ENCODE measurements at regions not wholly inside any gene's neighbourhood (a gene's known extent, or its start where the extent isn't known, plus 50 kb on each side); places are given as distances from the start of the nearest gene placed in this dataset.

DNA sequence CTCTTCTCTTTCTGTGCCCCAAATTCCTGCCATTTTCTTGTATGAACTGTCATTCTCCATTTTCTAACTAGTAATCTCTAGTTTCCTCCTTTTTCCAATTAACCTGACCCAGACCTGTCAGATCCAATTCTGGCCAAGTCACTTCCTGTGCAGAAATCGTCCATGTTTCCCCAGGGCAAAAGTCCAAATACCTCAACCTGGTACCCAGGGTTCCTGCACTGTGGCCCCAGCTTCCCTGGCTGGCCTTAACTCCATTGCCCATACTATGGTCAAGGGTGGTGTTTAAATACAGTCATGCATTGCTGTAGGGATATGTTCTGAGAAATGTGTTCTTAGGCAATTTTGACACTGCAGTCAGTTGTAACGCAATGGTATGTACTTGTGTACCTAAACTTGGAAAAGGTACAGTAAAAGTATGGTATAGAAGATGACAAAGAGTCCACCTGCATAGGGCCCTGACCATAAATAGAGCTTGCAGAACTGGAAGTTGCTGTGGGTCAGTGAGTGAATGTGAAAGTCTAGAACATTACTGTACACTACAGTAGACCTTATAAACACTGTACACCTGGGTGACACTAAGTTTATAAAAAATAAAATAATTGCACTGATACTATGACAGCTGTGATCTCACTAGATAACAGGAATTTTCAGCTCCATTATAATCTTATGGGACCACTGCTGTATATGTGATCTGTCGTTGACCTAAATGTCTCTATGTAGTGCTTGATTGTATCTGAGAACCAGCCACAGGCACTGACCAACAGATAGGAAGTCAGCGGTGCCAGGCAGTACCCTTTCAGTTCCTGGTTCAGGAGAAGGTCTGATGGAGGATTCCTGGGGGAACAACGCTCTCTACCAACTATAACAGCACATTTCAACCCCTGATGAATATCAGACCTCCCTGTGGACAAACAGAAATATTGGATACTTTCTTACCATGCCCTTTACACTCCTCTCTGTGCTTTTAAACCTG is 336.1 kb upstream of the PROK2 start:
- H3K4me3 ChIP-seq (ENCODE audit: low read depth in 1 of 2, low read length in 2 of 2) = no peak overlapping the region
- H3K9me3 ChIP-seq (ENCODE audit: control insufficient read depth in 1 of 2, low read length in 2 of 2) = no peaks in the 10 kb centered on the region
- H3K36me3 ChIP-seq (ENCODE audit: control insufficient read depth in 1 of 2, insufficient read depth in 2 of 2, low read length in 2 of 2) = no peaks in the 10 kb centered on the region
- no peak overlapping the region for H3K27ac ChIP-seq (ENCODE audit: low read length)
- H3K4me1 ChIP-seq (ENCODE audit: control insufficient read depth in 1 of 2, insufficient read depth in 2 of 2, low read length in 2 of 2) = no peaks in the 10 kb centered on the region
- no peaks in the 10 kb centered on the region for H3K27me3 ChIP-seq (ENCODE audit: low read depth, low read length)

DNA sequence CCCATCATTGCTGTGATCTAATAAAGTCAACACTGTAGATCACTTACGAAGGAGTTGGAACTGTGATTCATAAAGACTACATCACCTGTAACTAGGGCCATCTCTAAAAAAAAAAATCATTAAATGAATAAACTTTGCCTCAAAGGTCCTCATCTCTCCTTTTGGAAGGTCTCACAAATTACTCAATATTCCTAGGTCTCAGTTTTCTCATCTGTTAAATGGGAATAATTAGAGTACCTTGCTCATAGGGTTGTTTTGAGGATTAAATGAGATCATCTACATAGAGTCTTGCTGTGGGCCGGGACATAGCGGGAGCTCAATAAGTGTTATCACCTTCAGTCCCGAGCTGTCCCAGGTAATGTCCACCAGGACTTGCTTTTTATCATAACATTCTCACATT is 335.1 kb upstream of the PROK2 start:
- H3K9me3 ChIP-seq (ENCODE audit: control insufficient read depth in 1 of 2, low read length in 2 of 2) = no peaks in the 10 kb centered on the region
- H3K27ac ChIP-seq (ENCODE audit: low read length) = no peak overlapping the region
- no peaks in the 10 kb centered on the region for H3K4me1 ChIP-seq (ENCODE audit: control insufficient read depth in 1 of 2, insufficient read depth in 2 of 2, low read length in 2 of 2)
- no peaks in the 10 kb centered on the region for H3K36me3 ChIP-seq (ENCODE audit: control insufficient read depth in 1 of 2, insufficient read depth in 2 of 2, low read length in 2 of 2)
- no peaks in the 10 kb centered on the region for H3K27me3 ChIP-seq (ENCODE audit: low read depth, low read length)
- H3K4me3 ChIP-seq (ENCODE audit: low read depth in 1 of 2, low read length in 2 of 2) = no peak overlapping the region

DNA sequence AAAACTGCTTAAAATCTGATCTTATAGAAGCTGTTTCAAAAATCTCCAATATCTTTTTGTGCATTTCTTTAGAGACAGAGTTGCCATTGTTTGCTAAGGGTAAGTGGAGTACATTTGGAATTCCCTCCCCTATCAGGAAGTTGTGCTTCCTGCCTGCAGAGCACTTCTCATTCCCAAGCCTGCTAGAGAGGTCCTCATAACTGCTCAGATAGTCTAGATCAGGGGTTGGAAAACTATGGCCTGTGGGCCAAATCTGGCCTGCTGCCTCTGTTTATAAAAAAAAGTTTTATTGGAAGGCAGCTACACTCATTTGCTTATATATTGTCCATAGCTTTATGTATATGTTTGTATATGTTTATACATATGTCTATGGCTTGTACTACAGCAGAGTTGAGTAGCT is 333.7 kb upstream of the PROK2 start:
- no peak overlapping the region for H3K27ac ChIP-seq (ENCODE audit: low read length)
- no peak overlapping the region for H3K4me3 ChIP-seq (ENCODE audit: low read depth in 1 of 2, low read length in 2 of 2)
- H3K9me3 ChIP-seq (ENCODE audit: control insufficient read depth in 1 of 2, low read length in 2 of 2) = no peaks in the 10 kb centered on the region
- H3K27me3 ChIP-seq (ENCODE audit: low read depth, low read length) = no peaks in the 10 kb centered on the region
- H3K36me3 ChIP-seq (ENCODE audit: control insufficient read depth in 1 of 2, insufficient read depth in 2 of 2, low read length in 2 of 2) = no peaks in the 10 kb centered on the region
- H3K4me1 ChIP-seq (ENCODE audit: control insufficient read depth in 1 of 2, insufficient read depth in 2 of 2, low read length in 2 of 2) = peaks cover 0 to under 1% of the 10 kb centered on the region in 2 donors

- H3K27ac ChIP-seq (ENCODE audit: low read length) = no peak overlapping the region
- no peaks in the 10 kb centered on the region for H3K36me3 ChIP-seq (ENCODE audit: control insufficient read depth in 1 of 2, insufficient read depth in 2 of 2, low read length in 2 of 2)
- H3K9me3 ChIP-seq (ENCODE audit: control insufficient read depth in 1 of 2, low read length in 2 of 2) = no peaks in the 10 kb centered on the region
- H3K4me3 ChIP-seq (ENCODE audit: low read depth in 1 of 2, low read length in 2 of 2) = no peak overlapping the region
- peaks cover 0 to 5% of the 10 kb centered on the region in 2 donors for H3K4me1 ChIP-seq (ENCODE audit: control insufficient read depth in 1 of 2, insufficient read depth in 2 of 2, low read length in 2 of 2)
- H3K27me3 ChIP-seq (ENCODE audit: low read depth, low read length) = no peaks in the 10 kb centered on the region
Observed at GRCh38 chr3:72116226-72116625, 331.3 kb upstream of the PROK2 start.

DNA sequence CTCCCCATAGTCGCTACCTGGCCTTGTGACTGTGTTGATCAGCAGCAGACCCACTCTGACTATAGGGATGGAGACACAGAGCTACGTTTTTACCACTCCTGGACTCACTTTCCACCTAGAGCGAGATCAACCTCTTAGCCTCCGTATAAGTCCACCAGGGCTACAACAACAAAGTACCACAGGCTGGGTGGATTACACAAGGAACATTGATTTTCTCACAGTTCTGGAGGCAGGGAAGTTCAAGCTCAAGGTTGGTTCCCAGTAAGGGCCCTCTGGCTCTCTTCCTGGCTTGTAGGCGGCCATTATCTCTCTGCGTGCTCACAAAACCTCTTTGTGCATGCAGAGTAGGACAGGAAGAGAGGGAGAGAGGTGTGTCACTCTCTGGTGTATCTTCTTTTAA is 330.4 kb upstream of the PROK2 start:
- Histone ChIP-seq H3K27me3 (ENCODE audit: low read depth, low read length) (no peaks in the 10 kb centered on the region), H3K4me3 (ENCODE audit: low read depth in 1 of 2, low read length in 2 of 2) (no peak overlapping the region), H3K9me3 (ENCODE audit: control insufficient read depth in 1 of 2, low read length in 2 of 2) (no peaks in the 10 kb centered on the region), H3K4me1 (ENCODE audit: control insufficient read depth in 1 of 2, insufficient read depth in 2 of 2, low read length in 2 of 2) (peaks cover 0 to 5% of the 10 kb centered on the region in 2 donors), H3K36me3 (ENCODE audit: control insufficient read depth in 1 of 2, insufficient read depth in 2 of 2, low read length in 2 of 2) (no peaks in the 10 kb centered on the region), H3K27ac (ENCODE audit: low read length) (no peak overlapping the region)

DNA sequence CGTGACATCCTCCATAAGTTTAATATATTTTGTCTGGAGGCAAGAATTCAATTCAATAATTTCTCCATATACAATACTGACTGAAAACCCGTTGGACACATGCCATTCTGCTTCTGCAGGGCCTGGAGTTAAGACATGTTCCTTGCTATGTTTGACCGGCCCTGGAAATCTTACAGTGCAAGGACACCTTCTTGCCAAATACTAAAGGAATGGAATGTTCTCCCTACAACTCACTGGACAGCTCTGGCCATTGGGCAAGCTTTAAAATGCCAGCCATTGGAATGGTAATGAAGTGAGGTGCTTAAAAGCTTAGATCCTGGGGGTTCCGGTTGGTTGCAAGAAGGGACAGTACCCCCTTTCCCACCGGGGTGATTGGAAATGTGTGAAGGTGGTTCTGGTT is 329.8 kb upstream of the PROK2 start:
- H3K9me3 ChIP-seq (ENCODE audit: control insufficient read depth in 1 of 2, low read length in 2 of 2) = no peaks in the 10 kb centered on the region
- H3K27me3 ChIP-seq (ENCODE audit: low read depth, low read length) = no peaks in the 10 kb centered on the region
- no peak overlapping the region for H3K27ac ChIP-seq (ENCODE audit: low read length)
- H3K36me3 ChIP-seq (ENCODE audit: control insufficient read depth in 1 of 2, insufficient read depth in 2 of 2, low read length in 2 of 2) = no peaks in the 10 kb centered on the region
- peaks cover 0 to 5% of the 10 kb centered on the region in 2 donors for H3K4me1 ChIP-seq (ENCODE audit: control insufficient read depth in 1 of 2, insufficient read depth in 2 of 2, low read length in 2 of 2)
- H3K4me3 ChIP-seq (ENCODE audit: low read depth in 1 of 2, low read length in 2 of 2) = no peak overlapping the region

- no peaks in the 10 kb centered on the region for H3K9me3 ChIP-seq (ENCODE audit: control insufficient read depth in 1 of 2, low read length in 2 of 2)
- H3K4me1 ChIP-seq (ENCODE audit: control insufficient read depth in 1 of 2, insufficient read depth in 2 of 2, low read length in 2 of 2) = peaks cover 0 to 5% of the 10 kb centered on the region in 2 donors
- no peaks in the 10 kb centered on the region for H3K36me3 ChIP-seq (ENCODE audit: control insufficient read depth in 1 of 2, insufficient read depth in 2 of 2, low read length in 2 of 2)
- H3K27ac ChIP-seq (ENCODE audit: low read length) = no peak overlapping the region
- H3K27me3 ChIP-seq (ENCODE audit: low read depth, low read length) = no peaks in the 10 kb centered on the region
- no peak overlapping the region for H3K4me3 ChIP-seq (ENCODE audit: low read depth in 1 of 2, low read length in 2 of 2)
Observed at GRCh38 chr3:72113964-72114363, 329.0 kb upstream of the PROK2 start.

GRCh38 chr3:72113564-72113963 is 328.6 kb upstream of the PROK2 start:
- H3K27me3 ChIP-seq (ENCODE audit: low read depth, low read length) = no peaks in the 10 kb centered on the region
- H3K9me3 ChIP-seq (ENCODE audit: control insufficient read depth in 1 of 2, low read length in 2 of 2) = no peaks in the 10 kb centered on the region
- no peak overlapping the region for H3K27ac ChIP-seq (ENCODE audit: low read length)
- H3K4me3 ChIP-seq (ENCODE audit: low read depth in 1 of 2, low read length in 2 of 2) = no peak overlapping the region
- H3K4me1 ChIP-seq (ENCODE audit: control insufficient read depth in 1 of 2, insufficient read depth in 2 of 2, low read length in 2 of 2) = peaks cover 0 to 5% of the 10 kb centered on the region in 2 donors
- H3K36me3 ChIP-seq (ENCODE audit: control insufficient read depth in 1 of 2, insufficient read depth in 2 of 2, low read length in 2 of 2) = no peaks in the 10 kb centered on the region

GRCh38 chr3:72112435-72112834 is 327.5 kb upstream of the PROK2 start:
- Histone ChIP-seq H3K9me3 (ENCODE audit: control insufficient read depth in 1 of 2, low read length in 2 of 2) (no peaks in the 10 kb centered on the region), H3K4me1 (ENCODE audit: control insufficient read depth in 1 of 2, insufficient read depth in 2 of 2, low read length in 2 of 2) (peaks cover 0 to 5% of the 10 kb centered on the region in 2 donors), H3K27me3 (ENCODE audit: low read depth, low read length) (no peaks in the 10 kb centered on the region), H3K36me3 (ENCODE audit: control insufficient read depth in 1 of 2, insufficient read depth in 2 of 2, low read length in 2 of 2) (no peaks in the 10 kb centered on the region), H3K4me3 (ENCODE audit: low read depth in 1 of 2, low read length in 2 of 2) (no peak overlapping the region), H3K27ac (ENCODE audit: low read length) (no peak overlapping the region)

GRCh38 chr3:72111265-72112205 is 326.6 kb upstream of the PROK2 start:
- no peaks in the 10 kb centered on the region for H3K9me3 ChIP-seq (ENCODE audit: control insufficient read depth in 1 of 2, low read length in 2 of 2)
- H3K27ac ChIP-seq (ENCODE audit: low read length) = no peak overlapping the region
- H3K4me1 ChIP-seq (ENCODE audit: control insufficient read depth in 1 of 2, insufficient read depth in 2 of 2, low read length in 2 of 2) = peaks cover 0 to 5% of the 10 kb centered on the region in 2 donors
- H3K4me3 ChIP-seq (ENCODE audit: low read depth in 1 of 2, low read length in 2 of 2) = no peak overlapping the region
- H3K27me3 ChIP-seq (ENCODE audit: low read depth, low read length) = no peaks in the 10 kb centered on the region
- no peaks in the 10 kb centered on the region for H3K36me3 ChIP-seq (ENCODE audit: control insufficient read depth in 1 of 2, insufficient read depth in 2 of 2, low read length in 2 of 2)
